ENCODE measurements at regions not wholly inside any gene's neighbourhood (a gene's known extent, or its start where the extent isn't known, plus 50 kb on each side); places are given as distances from the start of the nearest gene placed in this dataset.

DNA sequence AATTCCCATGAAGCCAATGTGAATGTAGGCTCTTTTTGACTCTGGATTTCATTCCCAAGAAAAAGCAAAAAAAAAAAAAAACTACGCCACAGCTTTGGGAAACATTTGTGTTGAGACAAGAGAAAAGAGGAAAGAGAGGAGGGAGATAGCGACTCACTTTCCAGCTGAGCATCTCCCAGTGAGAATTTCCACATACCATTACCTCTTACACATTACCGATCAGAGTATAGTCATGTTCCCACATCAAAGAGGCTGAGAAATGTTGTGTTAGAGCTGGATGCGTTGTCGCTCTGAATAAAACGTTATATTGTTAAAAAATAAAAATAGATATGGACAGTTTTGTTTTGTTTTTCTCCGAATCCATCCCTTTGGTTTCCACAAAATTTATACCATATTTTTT, 1019.3 kb upstream of the ADGRB3 start:
- Mint-ChIP-seq H3K9me3 (ENCODE audit: insufficient read depth) (peaks cover 8% of the 10 kb centered on the region), H3K4me1 (ENCODE audit: low read depth) (no peaks in the 10 kb centered on the region), H3K27ac (no peak overlapping the region), H3K36me3 (ENCODE audit: low read depth) (no peaks in the 10 kb centered on the region), H3K4me3 (no peak overlapping the region), H3K27me3 (ENCODE audit: low read depth) (no peaks in the 10 kb centered on the region)
- DNase-seq (no peak), ATAC-seq (no peak)
- ChIA-PET POLR2A (no interaction called here), CTCF (no interaction called here)

DNA sequence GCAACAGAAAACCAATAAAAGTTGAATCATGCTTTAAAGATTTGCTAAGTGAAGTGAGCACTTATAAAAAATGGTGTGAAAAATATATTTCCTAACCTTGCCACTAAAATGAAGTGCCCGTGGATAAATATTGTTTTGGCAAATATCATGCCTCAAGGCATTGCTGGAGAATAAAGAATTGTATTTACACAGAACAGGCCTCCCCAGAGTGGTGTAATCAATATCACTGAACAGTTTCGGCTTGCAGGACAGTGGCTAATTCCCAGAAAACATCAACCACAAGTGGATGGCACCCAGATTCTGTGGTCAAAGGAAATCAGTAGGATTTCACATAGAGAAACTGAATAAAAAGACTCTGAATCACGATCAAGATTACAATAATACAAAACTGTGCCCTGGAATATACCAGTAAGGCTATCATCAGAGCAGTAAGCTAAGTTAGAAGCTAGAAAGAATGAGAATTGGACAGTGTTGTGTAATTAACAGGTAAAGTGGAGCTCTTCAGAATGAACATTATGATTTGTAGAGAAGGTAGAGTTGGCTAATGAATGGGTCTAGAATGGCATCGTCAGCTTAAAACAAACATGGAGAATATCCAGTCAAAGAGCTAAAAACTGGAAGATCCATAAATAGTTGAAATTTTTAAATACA, 1026.9 kb upstream of the ADGRB3 start:
- ATAC-seq (no peak), DNase-seq (no peak)
- POLR2A ChIA-PET: no interaction called here
- CTCF ChIA-PET: no interaction called here
- Mint-ChIP-seq H3K36me3 (ENCODE audit: low read depth) (no peaks in the 10 kb centered on the region), H3K4me3 (no peak overlapping the region), H3K4me1 (ENCODE audit: low read depth) (no peaks in the 10 kb centered on the region), H3K27me3 (ENCODE audit: low read depth) (no peaks in the 10 kb centered on the region), H3K9me3 (ENCODE audit: insufficient read depth) (peaks cover 15% of the 10 kb centered on the region), H3K27ac (no peak overlapping the region)

DNA sequence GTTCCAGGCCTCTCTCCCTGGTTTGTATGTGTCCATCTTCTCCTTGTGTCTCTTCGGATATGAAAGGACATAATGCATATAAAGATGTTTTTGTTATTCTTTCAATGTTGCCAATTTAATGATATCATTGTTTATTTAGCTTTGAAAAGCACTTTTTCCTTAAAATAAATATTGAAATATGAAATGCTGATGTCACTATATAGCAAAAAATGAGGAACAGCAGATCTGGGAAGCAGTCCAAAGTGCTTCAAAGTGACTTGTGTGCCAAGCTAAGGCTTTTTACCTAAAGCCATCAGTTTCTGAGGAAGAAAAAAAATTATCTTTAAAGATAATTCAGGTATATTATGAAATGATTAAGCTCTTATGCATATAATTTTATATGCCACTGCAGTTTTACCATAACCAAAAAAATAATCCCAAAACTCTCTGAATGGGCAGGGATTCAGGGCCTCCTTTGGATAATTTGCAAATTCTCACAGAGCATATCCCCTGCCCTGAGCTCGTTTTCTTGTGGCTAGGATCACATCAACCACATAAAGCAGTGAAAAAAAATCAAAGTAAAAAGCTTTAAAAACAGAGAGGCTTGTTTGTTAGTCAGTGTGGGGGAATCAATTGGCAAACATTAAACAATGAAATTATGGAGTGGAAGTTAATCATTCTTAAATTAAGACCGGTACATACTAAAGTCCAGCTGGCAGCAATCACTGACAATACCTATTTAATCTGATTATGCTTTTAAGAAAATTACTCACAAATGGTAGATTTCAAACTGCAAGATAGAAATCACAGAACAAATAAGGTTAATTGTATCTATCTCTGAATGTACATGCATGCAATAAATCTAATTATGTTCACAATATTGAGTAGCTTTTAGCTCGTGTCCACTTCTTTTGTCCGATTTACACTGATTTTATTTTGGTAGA, 1027.9 kb upstream of the ADGRB3 start:
- ChIA-PET CTCF (no interaction called here), POLR2A (no interaction called here)
- Mint-ChIP-seq H3K36me3 (ENCODE audit: low read depth) (no peaks in the 10 kb centered on the region), H3K27me3 (ENCODE audit: low read depth) (no peaks in the 10 kb centered on the region), H3K4me1 (ENCODE audit: low read depth) (no peaks in the 10 kb centered on the region), H3K27ac (no peak overlapping the region), H3K9me3 (ENCODE audit: insufficient read depth) (peaks cover 17% of the 10 kb centered on the region), H3K4me3 (no peak overlapping the region)
- DNase-seq: no peak
- ATAC-seq: no peak

DNA sequence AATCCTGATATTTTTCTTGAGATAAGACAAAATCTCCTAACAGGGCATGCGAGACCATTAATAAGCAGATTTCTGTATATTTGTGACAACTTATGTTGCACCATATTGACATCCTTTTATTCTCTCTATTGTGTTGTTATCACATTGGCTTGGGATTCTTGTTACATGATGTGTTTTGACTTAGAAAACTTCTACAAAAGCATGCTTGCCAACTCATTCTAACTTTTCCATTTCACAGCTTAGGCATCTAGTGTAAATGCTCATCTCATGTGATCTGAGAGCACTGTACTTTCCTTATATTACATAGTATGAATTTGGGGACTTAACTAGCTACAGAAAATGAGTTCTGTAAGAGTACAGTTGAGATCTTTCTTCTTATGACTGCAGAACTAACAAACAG, 1040.7 kb upstream of the ADGRB3 start:
- CTCF ChIA-PET: no interaction called here
- Mint-ChIP-seq H3K36me3 (ENCODE audit: low read depth) (no peaks in the 10 kb centered on the region), H3K4me1 (ENCODE audit: low read depth) (no peaks in the 10 kb centered on the region), H3K4me3 (no peak overlapping the region), H3K27me3 (ENCODE audit: low read depth) (no peaks in the 10 kb centered on the region), H3K9me3 (ENCODE audit: insufficient read depth) (peaks cover 15% of the 10 kb centered on the region), H3K27ac (no peak overlapping the region)
- no peak for DNase-seq
- POLR2A ChIA-PET: no interaction called here
- no peak for ATAC-seq

DNA sequence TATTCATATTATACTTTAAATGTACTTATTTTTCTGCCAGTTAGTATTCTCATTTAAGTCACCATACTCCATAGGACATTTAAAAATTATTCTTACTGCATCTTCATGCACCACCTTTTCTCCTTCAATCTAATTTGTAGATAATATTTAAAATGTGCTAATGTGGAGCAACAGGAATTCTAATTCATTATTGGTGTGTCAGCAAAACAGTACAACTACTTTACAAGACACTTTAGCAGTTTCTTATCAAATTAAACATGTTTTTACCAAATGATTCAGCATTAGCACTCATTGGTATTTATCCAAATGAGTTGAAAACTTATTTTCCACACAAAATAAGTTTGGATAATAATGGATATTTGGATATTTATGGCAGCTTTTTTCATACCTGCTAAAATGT, 1041.8 kb upstream of the ADGRB3 start:
- ChIA-PET POLR2A (no interaction called here), CTCF (no interaction called here)
- no peak for DNase-seq
- Mint-ChIP-seq H3K9me3 (ENCODE audit: insufficient read depth) (peaks cover 16% of the 10 kb centered on the region), H3K4me1 (ENCODE audit: low read depth) (no peaks in the 10 kb centered on the region), H3K27me3 (ENCODE audit: low read depth) (no peaks in the 10 kb centered on the region), H3K27ac (no peak overlapping the region), H3K36me3 (ENCODE audit: low read depth) (no peaks in the 10 kb centered on the region), H3K4me3 (no peak overlapping the region)
- ATAC-seq: no peak

DNA sequence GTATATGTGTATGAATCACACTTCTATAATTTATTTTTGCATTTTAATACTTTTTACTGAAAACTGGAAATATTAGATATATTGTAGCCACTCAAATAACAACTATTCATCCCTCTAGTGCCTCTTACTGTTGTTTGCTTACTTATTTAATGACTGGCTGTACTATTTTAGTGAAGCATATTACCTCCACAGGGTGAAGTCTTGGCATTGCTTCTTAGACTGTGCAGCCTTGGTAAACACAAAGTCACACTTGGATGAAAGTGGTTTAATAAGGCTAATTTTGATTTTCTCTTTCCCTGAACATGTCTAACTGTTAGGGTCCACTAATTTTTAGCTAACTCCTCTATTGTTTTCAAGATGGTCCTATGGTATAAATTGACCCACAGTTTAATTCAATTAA, 1043.2 kb upstream of the ADGRB3 start:
- H3K27me3 Mint-ChIP-seq (ENCODE audit: low read depth): no peaks in the 10 kb centered on the region
- ChIA-PET POLR2A (no interaction called here), CTCF (no interaction called here)
- H3K36me3 Mint-ChIP-seq (ENCODE audit: low read depth): no peaks in the 10 kb centered on the region
- H3K4me3 Mint-ChIP-seq: no peak overlapping the region
- ATAC-seq (no peak), DNase-seq (no peak)
- no peak overlapping the region for H3K27ac Mint-ChIP-seq
- H3K9me3 Mint-ChIP-seq (ENCODE audit: insufficient read depth): peaks cover 16% of the 10 kb centered on the region
- H3K4me1 Mint-ChIP-seq (ENCODE audit: low read depth): no peaks in the 10 kb centered on the region

DNA sequence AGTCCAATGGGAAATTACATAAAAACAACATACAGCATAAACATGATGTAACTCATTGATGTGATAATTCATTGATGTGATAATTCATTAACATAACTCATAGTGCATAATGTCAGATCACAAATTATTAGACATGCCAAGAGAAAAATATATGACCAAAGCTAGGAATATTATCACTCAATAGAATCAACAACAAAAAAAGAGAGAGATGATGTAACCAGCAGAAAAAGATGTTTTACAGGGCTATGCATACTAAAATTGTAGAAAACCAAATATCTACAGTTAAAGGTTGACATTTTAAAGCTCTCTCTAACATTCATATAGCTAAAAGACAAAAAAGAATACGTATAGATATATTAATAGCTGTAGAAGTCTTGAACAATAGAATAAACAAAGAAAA, 1067.2 kb upstream of the ADGRB3 start:
- Mint-ChIP-seq H3K4me3 (no peak overlapping the region), H3K4me1 (ENCODE audit: low read depth) (no peaks in the 10 kb centered on the region), H3K27me3 (ENCODE audit: low read depth) (no peaks in the 10 kb centered on the region), H3K27ac (no peak overlapping the region), H3K36me3 (ENCODE audit: low read depth) (no peaks in the 10 kb centered on the region), H3K9me3 (ENCODE audit: insufficient read depth) (peaks cover 12% of the 10 kb centered on the region)
- CTCF ChIA-PET: no interaction called here
- ATAC-seq: no peak
- no peak for DNase-seq
- POLR2A ChIA-PET: no interaction called here

DNA sequence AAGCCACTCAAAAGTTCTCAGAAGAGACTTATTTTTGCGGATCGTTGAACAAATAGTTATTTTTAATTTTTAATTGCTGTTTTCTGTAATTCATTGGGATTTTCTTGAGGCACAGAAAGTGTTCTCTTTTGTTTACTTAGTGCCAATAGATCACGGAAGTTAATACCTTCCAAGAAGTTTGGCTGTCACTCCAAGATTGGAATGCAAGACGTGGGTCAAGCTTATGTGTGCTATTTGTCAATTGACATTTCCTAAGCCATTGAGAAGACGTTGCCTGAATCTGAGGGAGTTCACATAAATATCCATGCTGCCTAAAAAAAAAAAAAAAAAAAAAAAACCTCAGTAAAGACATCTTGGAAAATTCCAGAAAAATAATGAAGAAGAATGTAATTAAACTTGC, 1071.4 kb upstream of the ADGRB3 start:
- no peak overlapping the region for H3K4me3 Mint-ChIP-seq
- CTCF ChIA-PET: no interaction called here
- ATAC-seq: no peak
- peaks cover 2% of the 10 kb centered on the region for H3K36me3 Mint-ChIP-seq (ENCODE audit: low read depth)
- no peak for DNase-seq
- no peaks in the 10 kb centered on the region for H3K4me1 Mint-ChIP-seq (ENCODE audit: low read depth)
- no peak overlapping the region for H3K27ac Mint-ChIP-seq
- POLR2A ChIA-PET: no interaction called here
- peaks cover 21% of the 10 kb centered on the region for H3K9me3 Mint-ChIP-seq (ENCODE audit: insufficient read depth)
- no peaks in the 10 kb centered on the region for H3K27me3 Mint-ChIP-seq (ENCODE audit: low read depth)

DNA sequence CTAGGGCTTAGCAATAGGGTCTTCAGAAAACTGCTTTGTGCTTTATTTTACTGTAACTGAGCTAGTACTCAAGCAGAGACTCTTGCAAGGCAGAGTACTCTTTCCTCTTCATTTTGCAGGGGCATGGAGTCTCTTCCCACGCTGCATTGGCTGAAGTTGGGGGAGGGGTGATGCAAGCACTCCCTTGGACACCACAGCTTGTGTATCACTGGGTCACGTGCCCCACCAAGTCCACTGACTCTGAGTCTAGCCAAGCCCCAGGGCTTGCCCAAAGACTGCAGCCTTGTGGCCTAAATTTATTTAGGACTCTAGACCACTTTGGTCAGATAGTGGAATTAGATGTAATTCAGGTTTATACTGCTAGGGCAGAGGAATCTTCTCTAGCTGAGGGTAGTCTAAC, 1075.0 kb upstream of the ADGRB3 start:
- Mint-ChIP-seq H3K4me3 (no peak overlapping the region), H3K9me3 (ENCODE audit: insufficient read depth) (peaks cover 19% of the 10 kb centered on the region), H3K27me3 (ENCODE audit: low read depth) (no peaks in the 10 kb centered on the region), H3K4me1 (ENCODE audit: low read depth) (no peaks in the 10 kb centered on the region), H3K36me3 (ENCODE audit: low read depth) (peaks cover 2% of the 10 kb centered on the region), H3K27ac (no peak overlapping the region)
- ChIA-PET POLR2A (no interaction called here), CTCF (no interaction called here)
- DNase-seq (no peak), ATAC-seq (no peak)

DNA sequence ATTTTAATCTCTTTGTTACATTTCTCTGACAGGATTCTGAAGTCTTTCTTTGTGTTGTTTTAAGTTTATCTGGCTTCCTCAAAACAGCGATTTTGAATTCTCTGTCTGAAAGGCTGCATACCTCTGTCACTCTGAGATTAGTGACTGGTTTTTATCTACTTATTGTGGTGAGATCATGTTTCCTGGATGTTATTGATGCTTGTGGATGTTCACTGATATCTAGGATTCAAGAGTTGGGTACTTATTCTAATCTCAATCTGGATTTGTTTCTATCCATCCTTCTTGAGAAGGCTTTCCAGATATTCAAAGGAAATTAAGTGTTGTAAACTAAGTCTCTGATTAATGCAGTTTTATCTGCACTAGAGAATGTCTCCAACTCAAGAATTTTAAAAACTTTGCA, 1076.1 kb upstream of the ADGRB3 start:
- H3K27me3 Mint-ChIP-seq (ENCODE audit: low read depth): no peaks in the 10 kb centered on the region
- DNase-seq (no peak), ATAC-seq (no peak)
- H3K27ac Mint-ChIP-seq: no peak overlapping the region
- peaks cover 19% of the 10 kb centered on the region for H3K9me3 Mint-ChIP-seq (ENCODE audit: insufficient read depth)
- ChIA-PET CTCF (no interaction called here), POLR2A (no interaction called here)
- peaks cover 2% of the 10 kb centered on the region for H3K36me3 Mint-ChIP-seq (ENCODE audit: low read depth)
- H3K4me3 Mint-ChIP-seq: no peak overlapping the region
- H3K4me1 Mint-ChIP-seq (ENCODE audit: low read depth): no peaks in the 10 kb centered on the region

DNA sequence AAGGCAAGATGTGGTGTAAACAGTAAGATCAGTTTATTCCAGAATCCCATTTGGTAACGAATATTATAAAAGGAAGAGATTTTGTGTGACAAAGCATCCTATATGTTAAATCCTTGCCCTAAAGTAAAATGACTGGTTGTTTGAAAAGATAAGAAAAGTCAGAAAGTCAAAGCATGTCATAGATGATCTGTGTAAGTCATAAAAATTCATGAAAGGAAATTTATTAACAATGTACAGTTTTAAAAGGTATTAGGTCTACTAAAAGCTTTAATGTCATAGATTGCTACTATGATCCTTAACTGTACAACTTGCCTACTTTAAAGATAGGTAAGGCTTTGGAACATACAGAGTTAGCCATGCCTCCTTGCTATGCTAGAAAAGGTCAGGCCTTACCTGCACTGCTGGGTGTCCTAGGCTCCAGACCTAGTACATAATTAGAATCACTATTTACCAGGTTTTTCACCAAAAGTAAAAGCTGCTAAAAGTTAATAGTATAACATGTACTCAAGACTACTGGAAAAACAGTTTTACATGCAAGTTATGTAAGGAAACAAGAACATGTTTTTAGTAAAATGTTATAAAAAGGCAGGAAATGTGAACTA, 1090.1 kb upstream of the ADGRB3 start:
- Mint-ChIP-seq H3K4me3 (no peak overlapping the region), H3K9me3 (ENCODE audit: insufficient read depth) (peaks cover 38% of the 10 kb centered on the region), H3K27ac (no peak overlapping the region), H3K36me3 (ENCODE audit: low read depth) (no peaks in the 10 kb centered on the region), H3K4me1 (ENCODE audit: low read depth) (no peaks in the 10 kb centered on the region), H3K27me3 (ENCODE audit: low read depth) (no peaks in the 10 kb centered on the region)
- ChIA-PET POLR2A (no interaction called here), CTCF (no interaction called here)
- DNase-seq: no peak
- no peak for ATAC-seq

DNA sequence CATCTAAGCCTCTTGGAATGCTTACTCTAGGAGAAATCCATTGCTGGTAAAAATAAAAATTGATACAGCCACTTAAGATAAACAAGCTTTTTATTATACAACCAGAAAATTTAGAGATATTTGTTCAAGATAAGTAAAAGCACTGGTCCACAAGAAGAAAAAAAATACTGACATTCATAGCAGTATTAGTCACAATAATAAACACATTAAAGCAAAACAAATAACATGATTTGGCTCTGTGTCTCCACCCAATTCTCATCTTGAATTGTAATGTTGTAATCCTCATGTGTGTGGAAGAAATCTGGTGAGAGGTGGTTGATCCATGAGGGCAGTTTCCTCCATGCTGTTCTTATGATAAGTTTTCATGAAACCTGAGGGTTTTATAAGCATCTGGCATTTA, 1093.5 kb upstream of the ADGRB3 start:
- ATAC-seq (no peak), DNase-seq (no peak)
- H3K27me3 Mint-ChIP-seq (ENCODE audit: low read depth): no peaks in the 10 kb centered on the region
- no peaks in the 10 kb centered on the region for H3K4me1 Mint-ChIP-seq (ENCODE audit: low read depth)
- no peak overlapping the region for H3K4me3 Mint-ChIP-seq
- no peaks in the 10 kb centered on the region for H3K36me3 Mint-ChIP-seq (ENCODE audit: low read depth)
- POLR2A ChIA-PET: no interaction called here
- H3K27ac Mint-ChIP-seq: no peak overlapping the region
- H3K9me3 Mint-ChIP-seq (ENCODE audit: insufficient read depth): peaks cover 34% of the 10 kb centered on the region
- CTCF ChIA-PET: no interaction called here
